H4 (cell line): ENCODE measurements at regions not wholly inside any gene's neighbourhood (a gene's known extent, or its start where the extent isn't known, plus 50 kb on each side); places are given as distances from the start of the nearest gene placed in this dataset.
A peak's percentile ranks its signal among the peaks of the same experiment; 100 is the strongest.

ENCODE experiments used
- DNase-seq: peaks from one replicate; pipeline ENCODE4 v3.0.0-alpha.2; 2015; ENCODE audit warnings: low spot score

GRCh38 chr12:19826980-19827550 lies 387.8 kb downstream of the AEBP2 start:
- DNase-seq = no peak

GRCh38 chr12:19829100-19829853 lies 390.0 kb downstream of the AEBP2 start:
- no peak for DNase-seq

GRCh38 chr12:19830446-19830845 lies 391.2 kb downstream of the AEBP2 start:
- DNase-seq = no peak

DNA sequence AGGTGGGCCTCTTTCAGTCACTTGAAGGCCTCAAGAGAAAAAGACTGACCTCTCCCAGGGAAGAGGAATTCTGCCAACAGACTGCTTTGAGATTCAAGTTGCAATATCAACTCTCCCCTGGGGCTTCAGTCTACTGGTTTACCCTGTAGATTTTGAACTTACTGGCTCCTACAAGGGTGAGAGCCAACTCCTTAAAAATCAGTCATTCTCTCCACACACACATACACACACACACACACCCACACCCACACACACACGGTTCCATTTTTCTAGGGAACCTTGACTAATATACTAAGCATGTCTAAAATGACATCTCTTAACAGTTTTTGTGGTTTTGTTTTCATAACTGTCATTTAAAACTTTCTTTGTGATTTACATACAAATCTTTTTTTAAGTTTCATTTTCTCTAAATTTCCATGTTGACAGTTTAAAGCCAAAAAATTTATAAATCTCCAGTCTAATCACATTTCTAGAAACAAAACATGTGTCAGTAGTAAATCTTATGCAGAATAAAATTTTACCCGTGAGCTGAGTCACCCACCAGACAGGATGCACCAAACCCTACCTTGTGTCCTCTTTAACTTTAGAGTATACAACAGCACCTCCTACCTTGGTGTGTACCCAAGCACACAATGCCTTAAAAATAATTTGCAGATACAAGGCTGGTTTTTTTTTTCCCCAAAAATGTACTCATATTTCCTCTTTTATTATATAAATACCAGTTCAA lies 394.6 kb downstream of the AEBP2 start:
- DNase-seq = no peak

DNA sequence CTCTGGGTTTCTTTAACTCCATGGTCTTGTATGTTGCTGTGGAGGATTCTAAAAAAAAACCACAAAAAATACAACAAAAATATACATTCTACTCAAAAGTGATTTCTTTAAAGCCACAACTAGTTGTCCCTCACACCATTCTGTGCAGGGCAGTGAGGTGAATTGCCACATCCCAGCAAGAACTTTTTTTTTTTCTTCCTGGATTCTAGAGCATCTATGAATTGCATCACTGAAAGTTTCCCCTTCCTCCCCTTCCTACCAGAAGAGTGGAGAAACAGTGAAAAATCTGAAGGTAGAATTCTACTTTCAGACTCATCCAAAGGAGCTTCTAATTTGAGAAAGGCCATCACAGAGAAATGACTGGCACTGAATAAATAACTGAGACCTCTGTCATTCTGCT lies 395.3 kb downstream of the AEBP2 start:
- no peak for DNase-seq

DNA sequence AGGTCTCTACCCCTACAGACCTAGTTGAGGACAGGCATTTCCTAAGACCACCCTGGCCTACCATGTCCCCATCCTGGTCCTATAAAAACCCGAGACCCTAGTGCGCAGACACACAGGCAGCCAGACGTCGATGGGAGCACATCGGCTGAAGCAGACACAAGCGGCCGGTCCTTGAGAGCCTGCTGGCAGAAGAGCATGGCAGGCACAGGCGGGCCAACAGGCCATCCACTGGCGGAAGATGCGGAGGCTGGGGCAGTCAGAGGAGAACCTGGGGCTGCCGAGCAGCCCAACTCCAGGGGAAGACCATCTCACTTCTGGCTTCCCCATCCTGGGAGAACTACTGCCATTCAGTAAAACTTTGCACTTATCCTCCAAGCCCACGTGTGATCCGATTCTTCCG lies 396.8 kb downstream of the AEBP2 start:
- no peak for DNase-seq

DNA sequence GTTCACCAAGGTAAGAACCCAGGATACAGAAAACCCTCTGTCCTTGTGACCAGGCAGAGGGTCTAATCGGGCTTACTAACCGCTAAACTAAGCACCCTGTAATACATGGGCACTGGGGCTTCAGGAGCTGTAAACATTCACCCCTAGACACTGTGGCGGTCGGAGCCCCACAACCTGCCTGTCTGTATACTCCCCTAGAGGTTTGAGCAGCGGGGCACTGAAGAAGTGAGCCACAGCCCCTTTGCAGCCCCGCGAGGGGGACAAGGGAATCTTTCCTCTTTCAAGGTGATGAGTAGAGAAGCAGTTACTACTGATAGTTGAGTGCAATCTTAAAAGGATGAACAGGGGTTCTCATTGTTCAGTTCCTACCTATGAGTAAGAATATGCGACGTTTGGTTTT lies 397.2 kb downstream of the AEBP2 start:
- no peak for DNase-seq

DNA sequence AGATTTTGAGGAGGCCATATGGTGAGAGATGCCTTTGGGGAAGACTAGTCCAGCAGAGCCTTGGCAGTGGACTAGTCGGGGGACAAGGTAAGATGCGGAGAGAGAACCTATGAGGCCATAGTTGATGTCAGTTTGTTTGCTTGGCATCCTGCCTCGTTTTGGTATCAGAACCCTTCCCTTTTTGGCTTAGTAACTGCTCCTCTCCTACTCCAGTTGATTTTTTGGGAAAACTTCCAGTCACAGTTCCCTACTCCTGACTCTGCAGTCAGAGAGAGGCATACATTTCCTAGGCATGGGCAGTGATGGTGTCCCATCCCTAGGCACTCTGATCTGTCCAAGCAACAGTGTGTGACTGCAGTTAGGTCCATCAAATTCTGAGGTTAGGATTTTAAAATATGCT lies 398.3 kb downstream of the AEBP2 start:
- DNase-seq = no peak

GRCh38 chr12:19841451-19841850 lies 402.2 kb downstream of the AEBP2 start:
- no peak for DNase-seq

GRCh38 chr12:19842116-19842515 lies 402.8 kb downstream of the AEBP2 start:
- DNase-seq = no peak

DNA sequence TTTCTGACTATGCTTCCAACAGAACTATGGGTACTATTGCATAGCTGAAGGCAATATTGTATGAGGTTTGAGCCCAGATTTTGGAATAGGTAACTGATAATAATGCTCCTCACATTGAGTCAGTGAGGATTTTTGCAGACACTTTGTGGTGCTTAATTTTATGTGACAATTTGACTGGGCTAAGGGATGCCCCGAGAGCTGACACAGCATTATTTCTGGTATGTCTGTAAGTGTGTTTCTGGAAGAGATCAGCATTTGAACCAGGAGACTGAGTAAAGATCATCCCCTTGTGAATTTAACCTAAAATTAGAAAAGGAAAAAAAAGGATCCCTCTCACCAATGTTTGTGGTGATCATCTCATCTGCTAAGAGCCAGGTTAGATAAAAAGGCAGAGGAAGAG lies 404.9 kb downstream of the AEBP2 start:
- DNase-seq = no peak

DNA sequence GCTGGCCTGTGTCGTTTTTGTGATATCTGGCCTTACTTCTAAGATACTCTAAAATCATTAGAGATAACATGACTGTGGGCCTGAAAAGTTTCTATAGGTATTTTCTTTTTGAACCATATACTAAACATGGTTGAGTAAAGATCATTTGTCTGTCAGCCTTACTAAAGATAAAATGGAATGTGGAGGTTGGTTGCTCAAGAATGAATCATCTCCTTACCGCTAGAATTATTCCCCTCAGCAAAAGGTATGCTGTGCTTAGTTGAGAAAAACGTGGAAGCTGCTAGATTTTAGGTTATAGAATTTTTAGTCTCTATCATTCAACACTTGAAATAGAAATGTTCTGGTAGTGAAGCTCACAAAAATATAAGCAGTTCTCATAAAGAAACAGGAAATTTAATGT lies 407.3 kb downstream of the AEBP2 start:
- DNase-seq = peak; percentile 31

DNA sequence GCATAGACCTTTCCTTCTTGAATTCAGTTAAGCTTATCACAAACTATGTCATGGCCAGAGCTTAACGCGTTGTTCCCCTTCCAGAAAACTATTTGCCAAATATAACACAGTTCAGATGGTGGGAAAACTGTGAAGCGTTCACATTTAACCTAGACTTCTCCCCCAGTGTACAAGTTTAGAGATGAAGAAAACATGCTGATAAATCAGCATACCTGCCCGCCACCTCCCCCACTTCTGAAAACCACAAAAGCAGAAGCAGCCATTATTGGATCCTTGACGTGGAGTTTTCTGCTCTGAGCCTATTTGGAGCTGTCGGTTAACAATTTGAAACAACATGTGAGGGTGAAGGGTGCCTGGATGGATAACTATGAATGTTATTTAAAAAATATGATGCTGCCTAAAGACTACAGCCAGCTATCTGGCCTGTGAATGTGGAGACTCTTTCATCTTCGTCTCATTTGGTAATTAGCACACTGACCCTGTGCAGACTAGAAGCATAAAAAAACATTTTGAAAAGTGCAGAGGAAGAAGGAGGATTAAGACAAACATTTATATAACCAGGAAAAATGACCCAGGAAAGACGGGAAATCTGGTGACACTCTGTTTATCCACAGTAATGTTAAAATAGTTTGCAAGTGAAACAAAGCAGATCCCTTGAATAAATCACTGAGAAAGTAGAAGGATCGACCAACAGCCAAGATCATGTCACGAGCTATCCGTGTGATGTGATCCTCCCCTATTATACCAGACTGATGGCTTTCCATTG lies 408.2 kb downstream of the AEBP2 start:
- DNase-seq = peak; percentile 50

DNA sequence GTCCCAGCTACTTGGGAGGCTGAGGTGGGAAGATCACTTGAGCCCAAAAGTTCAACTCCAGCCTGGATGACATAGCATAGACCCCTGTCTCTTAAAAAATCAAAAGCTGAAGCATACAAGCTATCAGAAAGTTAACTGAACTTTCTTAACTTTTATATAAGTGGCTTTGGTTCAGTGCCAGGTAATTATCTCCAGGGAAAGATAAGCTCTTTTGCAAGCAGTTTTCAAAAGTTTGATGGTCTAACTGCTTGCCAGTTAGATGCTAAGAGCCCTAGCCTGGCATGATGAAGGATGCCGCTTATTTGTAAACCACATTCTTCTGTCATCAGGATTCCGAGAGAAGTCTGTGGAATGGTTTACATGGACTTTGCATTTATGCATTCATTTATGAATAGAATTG lies 409.1 kb downstream of the AEBP2 start:
- DNase-seq = no peak

DNA sequence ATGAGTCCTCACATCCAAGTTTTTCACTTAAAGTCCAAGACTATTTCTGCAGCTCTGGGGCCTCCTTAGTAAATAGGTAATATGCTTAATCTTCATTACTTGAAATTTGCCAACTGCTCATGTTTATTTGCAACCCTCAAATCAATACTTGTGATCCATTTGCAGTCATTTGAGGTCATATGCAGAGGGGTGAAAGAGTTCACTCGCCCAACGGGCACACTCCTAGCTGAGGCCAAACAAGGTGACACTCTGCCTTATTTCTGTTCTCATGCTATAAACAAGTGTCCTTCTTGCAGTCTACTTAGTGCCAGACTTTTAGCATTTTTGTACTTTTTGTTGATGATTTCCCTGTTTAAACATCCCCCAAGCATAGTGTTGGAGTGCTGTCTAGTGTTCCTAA lies 409.9 kb downstream of the AEBP2 start:
- DNase-seq = no peak

DNA sequence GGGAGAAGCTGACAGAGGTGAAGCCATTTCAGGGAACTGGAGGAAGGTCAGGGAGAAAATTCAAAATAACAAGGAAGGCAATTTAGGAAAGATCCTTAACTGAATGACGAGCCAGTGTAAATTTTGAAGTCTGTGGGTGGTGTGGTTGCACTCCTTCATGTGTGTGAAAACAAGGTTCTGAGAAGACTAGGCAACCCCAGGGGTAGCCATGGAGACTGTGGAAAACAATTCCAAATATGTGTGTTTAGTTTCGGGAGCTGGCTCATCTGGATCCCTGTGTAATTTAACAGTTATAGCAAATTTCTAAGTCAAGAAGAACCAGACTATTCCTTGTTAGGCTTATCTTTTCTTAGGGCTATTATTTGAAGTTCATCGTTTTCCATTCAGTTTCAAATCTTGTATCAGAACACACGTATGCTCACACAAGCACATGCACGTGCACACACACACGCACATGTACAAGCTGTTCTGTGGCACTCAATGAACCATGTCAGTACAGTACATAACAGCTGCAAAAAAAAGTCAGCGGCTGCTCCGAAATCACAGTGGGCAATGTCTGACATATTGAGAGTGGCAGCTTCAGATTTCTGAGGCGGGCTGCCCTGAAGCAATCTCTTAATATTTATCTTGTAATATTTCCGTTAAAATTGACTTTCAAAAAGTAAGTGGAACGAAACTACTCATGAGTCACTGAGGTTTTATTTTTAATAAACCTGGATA lies 411.2 kb downstream of the AEBP2 start:
- no peak for DNase-seq

- no peak for DNase-seq
These were observed 413.0 kb downstream of the AEBP2 start for GRCh38 chr12:19852100-19852855.

GRCh38 chr12:19855851-19856250 lies 416.6 kb downstream of the AEBP2 start:
- no peak for DNase-seq

DNA sequence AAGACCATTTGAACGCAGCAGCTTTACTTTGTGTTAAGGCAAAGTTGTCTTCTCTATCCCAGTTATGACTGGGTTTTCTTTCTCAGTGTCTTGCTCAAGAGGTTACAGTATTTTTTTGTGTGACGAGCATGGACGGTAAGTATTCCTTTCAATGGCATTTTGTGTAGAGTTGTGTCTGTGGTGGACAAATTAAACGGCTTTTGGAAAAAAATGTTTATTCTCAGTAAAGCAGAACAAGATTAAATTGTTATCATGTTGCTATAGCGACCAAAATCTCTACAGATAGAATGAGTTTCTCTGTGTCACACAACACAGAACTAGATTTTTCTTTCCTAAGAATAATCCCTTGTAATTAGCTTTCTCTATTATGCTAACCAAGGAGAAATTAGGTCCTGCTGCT lies 417.1 kb downstream of the AEBP2 start:
- no peak for DNase-seq

DNA sequence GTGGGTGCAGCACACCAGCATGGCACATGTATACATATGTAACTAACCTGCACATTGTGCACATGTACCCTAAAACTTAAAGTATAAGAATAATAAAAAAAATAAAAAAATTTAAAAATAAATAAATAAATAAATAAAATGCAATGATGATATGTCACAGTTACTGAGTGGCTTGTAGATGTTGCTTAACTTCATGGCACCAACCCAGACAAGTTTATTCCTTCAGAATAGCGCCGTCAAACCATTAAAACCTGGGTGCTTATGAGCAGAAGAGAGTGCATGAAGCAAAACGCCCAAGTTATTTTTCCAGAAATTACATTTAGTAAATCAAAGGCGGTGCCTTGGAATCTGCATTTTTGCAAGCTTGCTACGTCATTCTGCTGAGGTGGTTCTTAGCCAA lies 417.9 kb downstream of the AEBP2 start:
- DNase-seq = no peak

GRCh38 chr12:19867151-19867550 lies 427.9 kb downstream of the AEBP2 start:
- DNase-seq = no peak
